Ammon's horn (tissue), 1 donor: ENCODE measurements at regions not wholly inside any gene's neighbourhood (a gene's known extent, or its start where the extent isn't known, plus 50 kb on each side); places are given as distances from the start of the nearest gene placed in this dataset.
"Not testable (repeated sequence)": the region's sequence is repeated elsewhere in the genome, so short reads cannot be mapped to it uniquely, and the experiment has no call there.

Source experiments
- DNase-seq: peaks from one replicate; pipeline ENCODE4 v3.0.0-alpha.2; 2016; ENCODE audit warnings: low spot score

DNA sequence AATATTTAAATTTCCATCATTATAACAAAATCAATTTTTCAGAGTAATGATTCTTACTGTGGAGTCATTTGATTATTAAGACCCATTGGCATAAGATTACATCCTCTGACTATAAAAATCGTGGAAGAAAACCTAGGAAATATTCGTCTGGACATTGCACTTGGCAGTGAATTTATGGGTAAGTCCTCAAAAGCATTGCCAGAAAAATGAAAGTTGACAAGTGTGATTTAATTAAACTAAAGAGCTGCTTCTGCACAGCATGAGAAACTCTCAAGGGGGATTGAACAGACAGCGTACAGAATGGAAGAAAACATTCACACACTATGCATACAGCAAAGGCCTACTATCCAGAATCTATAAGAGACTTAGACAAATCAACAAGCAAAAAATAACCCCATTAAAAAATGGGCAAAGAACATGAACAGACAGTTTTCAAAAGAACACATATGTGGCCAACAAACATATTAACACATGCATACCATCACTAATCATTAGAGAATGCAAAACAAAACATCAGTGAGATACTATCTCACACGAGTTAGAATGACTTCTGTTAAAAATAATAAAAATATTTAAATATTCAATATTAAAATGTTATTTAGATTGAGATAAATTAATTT, 111.4 kb downstream of the CCDC74A start:
- not testable (repeated sequence) for DNase-seq

DNA sequence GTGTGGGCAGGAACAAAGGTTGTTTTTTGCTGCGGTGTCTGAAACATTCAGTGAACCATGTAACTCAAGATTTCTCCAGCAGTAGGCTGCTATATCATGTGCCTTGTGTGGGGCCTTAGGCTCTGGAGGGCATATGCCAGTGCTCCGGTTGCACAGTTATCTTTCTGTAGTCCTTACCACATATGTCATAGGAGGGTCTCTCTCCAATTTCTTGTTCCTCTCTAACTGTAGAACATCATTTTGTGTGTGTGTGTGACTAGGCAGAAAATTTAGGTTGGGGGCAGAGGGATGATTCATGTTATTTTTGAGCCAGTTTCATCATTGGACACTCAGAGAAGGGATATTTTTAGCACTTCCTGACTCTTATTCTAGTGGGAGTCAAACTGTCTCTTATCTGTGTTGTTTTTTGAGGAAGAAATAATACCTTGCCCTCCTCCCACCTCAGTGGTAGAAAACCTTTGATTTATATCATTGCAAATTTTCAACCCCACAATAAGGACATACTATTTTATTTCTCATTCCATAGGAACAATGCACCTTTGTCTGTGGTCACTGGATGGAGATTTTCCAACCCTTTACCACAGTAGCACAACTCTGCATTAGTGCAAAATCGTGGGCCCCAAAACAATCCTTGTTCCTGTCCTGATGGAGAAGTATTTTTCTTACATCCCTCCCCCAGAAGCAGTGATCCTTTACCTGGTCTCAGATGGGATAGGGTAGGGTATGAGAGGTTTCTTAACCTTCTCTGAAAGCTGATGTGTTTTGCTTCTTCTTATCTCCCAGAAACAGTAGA, 113.9 kb downstream of the CCDC74A start:
- DNase-seq: no peak

DNA sequence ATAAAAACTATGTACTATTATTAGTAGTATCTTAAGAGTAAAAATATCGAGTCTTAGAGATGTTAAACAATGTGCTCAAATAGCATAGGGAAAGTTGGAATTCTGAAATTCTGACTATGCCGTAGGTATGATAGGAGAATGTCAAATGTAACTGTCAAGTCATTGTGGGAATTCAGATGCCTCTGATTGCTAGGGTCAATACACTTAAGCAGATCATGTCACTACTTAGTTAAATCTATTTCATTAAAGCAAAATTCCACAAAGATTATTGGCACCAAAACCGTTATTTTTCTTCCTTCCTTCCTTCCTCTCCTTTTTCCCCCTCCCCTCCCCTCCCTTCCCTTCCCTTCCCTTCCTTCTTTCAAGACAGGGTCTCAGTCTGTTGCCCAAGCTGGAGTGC, 115.5 kb downstream of the CCDC74A start:
- not testable (repeated sequence) for DNase-seq

DNA sequence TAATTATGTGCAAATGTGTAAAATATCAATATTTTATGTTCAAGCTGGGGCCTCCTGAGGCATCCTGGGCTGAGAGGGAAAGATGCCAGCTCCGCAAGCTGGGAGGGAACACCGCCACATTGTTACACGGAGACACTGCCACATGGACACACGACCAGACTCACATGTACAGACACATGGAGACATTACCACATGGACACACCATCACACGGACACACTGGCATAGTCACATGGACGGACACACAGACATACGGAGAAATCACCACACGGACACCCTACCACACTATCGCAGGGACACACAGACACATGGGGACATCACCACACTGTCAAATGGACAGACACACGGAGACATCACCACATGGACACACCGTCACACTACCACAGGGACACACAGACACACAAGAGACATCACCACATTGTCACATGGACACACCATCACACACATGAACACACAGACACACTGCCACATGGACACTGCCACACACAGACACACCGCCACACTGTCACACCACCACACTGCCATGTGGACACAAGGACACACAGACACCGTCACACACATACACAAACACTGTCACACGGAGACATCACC, 117.6 kb downstream of the CCDC74A start:
- DNase-seq: no peak

DNA sequence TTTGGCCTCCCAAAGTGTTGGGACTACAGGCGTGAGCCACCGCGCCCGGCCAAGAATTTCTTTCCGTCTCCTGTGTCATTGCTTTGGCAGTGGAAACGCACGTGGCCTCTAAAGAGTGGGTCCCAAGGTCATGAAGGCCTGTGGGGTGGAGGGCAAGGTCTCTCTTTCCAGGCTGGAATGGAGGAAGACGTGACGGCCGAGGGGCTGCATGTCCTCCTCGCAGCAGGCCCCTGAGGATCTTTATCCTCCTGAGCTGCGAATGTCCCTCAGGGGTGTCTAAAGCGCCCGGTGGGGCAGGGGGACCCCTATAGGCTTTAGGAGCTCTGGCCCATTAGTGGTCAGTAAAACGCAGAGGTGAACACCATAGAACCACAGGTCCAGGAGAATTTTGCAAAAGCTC, 118.5 kb downstream of the CCDC74A start:
- not testable (repeated sequence) for DNase-seq

DNA sequence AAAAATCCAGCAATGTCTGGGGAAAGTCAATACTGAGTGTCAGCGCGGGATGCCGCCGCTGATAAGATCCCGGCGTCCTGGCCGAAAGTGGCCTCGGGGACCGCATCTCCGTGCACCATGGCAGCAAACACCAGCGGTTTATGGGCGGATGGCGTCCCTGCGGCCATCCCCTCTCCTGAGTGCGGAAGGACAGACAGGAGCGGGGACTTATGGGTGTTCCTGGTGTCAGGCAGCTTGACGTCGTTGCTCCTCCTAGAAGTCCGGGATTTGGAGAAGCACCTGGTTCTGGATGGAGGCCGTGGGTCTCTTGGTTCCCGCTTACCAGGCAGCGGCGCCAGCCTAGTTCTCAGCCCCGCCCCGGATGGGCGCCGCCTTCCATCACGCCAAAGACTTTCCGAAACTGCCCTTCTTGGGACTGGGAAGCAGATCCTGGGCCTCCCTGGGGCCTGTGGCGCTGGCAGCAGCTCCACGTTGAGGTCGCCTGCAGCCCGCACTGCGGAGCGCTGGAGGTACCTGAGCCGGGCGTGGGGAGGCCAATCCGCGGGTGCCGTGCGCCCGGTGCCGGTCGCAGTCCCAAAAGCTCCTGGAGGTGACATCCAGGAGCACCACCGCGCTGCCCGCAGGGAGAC, 119.1 kb downstream of the CCDC74A start:
- DNase-seq: no peak

DNA sequence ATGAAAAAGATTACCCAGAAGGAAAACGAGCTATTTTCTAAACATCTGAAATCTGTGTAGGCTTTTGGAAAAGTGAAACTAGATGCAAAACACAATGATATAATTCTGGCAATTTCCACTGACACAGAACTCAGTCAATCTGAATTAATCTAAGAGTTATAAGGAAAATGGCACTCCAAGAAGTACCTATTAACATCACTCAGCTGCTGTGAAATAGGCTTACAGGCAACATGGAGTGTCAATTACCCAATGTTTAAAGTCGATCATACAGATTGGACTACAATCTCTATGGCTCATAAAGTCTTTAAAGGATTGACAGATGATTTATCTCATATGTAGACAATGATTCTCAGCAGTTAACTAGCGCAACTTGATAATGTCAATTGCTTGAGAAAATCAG, 120.9 kb downstream of the CCDC74A start:
- not testable (repeated sequence) for DNase-seq

DNA sequence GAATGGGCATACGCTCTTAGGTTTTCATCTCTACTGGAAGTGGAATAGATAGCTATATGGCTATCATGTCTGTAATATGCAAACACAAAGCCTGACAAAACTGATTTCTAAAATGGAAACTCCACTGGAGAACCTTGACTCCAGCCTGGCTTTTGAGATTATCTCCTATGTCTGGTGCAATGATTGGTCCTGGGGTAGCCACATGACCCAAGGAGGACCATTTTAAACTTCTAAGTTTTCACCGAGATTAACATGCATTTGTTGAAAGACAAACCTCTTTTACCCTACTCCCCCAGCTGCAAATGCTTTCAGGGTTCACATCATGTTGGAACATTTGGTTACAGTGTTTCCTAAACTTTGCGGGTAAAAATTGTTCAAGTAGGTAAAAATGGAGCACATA, 124.6 kb downstream of the CCDC74A start:
- DNase-seq: not testable (repeated sequence)

DNA sequence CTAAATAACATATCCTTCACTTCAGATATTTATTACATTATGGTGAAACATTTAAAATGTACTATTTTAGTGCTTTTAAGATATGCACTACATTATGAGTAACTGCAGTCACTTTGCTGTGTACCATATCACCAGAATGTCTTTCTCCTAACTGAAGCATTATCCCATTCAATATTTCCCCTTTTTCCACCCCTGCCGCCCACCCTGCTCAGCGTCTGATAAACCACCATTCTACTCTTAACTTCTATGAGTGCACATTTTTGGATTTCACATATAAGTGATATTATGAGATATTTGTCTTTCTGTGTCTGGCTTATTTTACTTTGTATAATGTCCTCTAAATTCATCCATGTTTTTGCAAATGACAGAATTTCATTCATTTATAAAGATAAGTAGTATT, 126.4 kb downstream of the CCDC74A start:
- DNase-seq: not testable (repeated sequence)

DNA sequence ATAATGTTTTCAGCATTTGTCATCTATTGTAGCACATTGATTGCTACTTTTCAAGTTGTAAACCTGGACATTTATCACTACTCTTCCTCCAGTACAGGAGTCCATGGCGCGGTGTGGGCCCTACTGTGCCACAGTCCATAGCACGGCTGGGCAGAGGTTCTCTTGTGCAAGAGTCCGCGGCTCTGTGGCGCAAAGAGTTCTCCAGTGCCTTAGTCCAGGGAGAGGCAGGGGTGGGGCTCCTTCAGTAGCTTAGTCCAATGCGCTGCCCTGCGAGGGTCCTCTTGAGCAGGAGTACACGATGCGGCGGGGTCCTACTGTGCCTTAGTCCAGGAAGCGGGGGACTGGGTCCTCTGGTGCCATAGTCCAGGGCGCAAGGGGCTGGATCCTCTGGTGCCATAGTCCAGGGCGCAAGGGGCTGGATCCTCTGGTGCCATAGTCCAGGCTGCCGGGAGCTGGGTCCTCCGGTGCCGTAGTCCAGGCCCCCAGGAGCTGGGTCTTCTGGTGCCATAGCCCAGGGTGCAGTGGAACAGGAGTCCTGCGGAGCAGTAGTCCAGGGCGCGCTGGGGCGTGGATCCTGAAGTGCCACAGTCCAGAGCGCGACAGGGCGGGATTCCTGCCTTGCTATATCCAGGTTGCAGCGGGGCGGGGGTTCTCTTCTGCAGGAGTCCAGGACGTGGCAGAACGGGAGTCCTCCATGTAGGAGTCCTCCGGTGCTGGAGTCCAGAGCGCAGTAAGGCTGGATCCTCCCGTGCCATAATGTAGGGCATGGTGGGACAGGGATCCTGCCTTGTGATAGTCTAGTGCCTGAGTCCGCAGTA, 129.3 kb downstream of the CCDC74A start:
- DNase-seq: no peak

DNA sequence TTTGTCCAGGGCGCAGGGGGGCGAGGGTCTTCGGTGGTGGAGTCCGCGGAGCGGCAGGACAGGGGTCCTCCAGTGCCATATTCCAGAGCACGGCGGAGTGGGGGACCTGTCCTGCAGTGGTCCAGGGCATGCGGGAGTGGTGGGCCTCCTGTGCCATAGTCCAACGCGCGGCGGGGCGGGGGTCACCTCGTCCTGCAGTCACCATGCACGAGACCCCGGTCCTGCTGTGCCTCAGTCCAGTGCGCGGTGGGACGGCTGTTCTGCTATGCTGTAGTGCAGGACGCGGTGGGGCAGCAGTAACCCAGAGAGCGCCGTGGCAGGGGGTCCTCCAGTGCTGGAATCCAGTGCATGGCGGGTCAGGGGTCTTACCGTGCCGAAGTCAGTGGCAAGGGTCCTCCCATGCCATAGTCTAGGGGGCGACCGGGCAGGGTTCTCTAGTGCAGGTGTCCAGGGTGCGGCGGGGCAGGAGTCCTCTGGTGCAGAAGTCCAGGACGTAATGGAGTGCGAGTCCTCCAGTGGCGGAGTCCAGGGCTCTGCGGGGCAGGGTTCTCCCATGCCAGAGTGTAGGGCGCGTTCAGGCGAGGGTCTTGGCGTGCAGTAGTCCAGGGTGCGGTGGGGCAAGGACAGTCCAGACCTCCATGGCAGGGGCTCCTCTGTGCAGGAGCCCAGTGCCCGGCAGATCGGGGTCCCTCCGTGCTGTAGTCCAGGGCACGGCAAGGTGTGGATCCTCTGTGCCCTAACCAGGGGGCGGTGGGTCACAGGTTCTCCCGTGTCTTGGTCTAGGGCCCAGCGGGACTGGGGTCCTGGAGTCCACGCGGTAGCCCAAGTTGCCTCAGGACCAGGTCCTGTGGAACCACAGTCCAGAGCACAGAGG, 130.4 kb downstream of the CCDC74A start:
- DNase-seq: no peak

DNA sequence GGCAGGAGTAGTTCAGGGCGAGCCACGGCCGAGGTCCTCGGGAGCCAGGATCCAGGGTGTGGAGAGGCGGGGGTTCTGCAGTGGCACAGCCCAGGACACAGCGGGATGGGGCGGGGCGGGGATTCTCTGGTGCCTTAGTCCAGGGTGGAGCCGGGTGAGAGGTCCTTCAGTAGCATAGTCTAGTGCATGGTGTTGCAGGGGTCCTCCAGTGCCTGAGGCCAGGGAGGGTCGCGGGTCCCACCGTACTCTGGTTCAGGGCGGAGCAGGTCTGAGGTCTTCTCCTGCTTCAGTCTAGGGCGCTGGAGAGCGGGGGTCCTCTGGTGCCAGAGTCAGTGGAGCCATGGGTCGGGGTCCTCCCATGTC, 131.1 kb downstream of the CCDC74A start:
- no peak for DNase-seq

DNA sequence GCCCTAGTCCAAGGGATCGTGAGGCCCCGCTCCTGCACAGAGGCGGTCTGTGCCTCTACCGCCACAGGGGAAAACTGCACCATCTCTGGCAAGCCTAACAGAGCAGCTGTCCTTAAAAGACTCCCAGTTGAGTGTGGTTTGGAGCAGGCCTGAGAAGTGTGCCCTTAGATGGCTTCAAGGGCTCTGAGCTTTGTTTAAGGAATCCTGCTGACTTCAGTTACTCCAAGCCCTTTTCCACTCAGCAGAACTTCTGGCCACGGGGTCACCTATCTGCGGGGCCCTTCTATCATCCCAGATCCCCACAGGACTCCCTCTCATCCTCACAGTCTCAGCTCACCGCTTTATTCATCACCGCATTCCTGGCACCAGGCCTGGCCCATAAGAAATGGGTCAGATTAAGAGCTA, 131.5 kb downstream of the CCDC74A start:
- DNase-seq: no peak

DNA sequence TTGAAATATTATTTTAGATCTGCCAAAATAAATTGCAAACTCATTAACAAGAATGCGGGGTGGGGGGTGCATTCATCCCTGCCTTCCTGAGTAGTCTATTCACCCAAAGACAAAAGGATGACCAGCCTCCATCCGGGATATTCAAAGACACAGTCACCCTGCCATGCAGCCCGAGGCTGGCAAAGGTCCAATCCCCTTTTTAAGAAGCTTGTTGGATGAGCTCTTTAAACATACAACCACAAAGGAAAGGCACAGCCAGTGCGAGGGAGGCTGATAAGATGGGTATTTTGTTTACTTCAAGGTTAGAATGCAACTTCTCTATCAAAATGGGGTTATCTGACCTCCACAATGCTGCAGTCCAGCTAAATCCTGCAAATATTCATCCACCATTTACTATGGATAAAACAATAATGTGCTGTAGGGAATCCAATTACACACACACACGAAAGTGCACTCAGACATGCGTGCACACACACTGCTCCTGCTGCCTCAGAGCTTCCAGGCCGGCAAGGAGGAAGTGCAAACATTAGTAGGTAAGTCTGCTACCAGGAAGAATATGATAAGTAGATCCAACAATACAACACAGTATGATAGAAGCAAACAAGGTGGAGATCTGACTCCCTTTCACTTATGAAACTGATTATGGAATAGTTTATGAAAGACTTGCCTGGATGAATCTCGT, 133.6 kb downstream of the CCDC74A start:
- DNase-seq: not testable (repeated sequence)

DNA sequence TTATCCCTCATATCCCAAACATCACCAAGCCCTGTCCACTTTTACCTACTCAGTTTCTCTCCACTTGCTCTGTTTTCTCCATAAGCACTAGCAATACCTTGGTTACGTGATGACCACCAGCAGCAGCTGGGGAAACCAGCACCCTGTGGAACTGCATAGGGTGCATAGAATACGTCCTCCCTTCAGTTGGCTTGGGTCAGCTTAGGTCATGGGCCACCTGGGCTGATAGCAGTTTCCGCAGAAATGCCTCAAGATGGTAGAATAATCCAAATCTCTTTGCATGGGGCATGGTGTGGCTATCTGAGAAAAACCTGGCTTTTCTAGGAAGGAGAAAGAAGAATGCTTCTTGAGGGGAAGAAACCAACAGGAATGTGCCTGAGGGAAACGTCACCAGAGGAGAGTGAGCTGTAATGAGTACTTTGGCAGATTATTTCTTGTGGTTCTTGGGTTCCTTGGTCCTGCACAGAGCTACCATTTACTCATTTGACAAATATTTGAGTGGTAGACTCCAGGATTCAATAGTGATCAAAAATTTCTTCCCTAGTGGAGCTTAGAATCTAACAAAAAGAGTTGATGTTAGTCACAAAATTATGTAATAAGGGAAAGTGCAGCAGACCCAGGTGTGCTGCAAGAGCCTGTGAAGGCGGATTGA, 134.3 kb downstream of the CCDC74A start:
- DNase-seq: not testable (repeated sequence)

DNA sequence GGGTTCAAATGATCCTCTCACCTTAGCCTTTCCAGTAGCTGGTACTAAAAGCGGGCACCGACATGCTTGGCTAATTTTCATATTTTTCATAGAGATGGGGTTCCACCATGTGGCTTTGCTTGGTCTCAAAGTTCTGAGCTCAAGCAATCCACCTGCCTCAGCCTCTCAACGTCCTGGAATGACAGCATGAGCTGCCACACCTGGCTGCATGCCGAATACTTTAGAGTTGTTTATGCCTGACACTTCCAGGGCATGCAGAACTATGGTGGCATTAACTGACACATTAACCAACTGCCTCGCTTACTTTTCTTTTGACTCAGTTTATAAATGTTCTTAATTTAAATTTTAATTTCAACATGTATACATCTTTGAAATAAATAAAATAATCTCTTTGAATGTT, 135.8 kb downstream of the CCDC74A start:
- not testable (repeated sequence) for DNase-seq

DNA sequence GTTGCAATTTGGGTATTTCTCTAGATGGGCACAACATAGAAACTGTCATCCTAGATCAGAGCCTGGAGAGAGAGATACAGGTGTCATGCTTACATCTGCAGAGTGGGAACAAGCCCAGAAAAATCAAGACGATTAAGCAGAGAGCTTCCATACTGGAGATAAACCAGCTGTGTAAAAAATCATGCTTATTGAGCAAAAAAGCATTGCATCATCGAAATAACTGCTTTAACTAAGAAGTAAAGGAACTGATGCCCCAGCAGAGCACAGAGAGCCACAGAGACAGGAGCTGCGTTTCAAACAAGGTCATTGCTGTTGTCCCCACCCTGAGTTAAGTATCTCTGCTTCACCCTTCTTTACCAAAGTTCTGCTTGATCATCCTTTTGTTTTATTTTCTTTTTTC, 138.0 kb downstream of the CCDC74A start:
- not testable (repeated sequence) for DNase-seq

DNA sequence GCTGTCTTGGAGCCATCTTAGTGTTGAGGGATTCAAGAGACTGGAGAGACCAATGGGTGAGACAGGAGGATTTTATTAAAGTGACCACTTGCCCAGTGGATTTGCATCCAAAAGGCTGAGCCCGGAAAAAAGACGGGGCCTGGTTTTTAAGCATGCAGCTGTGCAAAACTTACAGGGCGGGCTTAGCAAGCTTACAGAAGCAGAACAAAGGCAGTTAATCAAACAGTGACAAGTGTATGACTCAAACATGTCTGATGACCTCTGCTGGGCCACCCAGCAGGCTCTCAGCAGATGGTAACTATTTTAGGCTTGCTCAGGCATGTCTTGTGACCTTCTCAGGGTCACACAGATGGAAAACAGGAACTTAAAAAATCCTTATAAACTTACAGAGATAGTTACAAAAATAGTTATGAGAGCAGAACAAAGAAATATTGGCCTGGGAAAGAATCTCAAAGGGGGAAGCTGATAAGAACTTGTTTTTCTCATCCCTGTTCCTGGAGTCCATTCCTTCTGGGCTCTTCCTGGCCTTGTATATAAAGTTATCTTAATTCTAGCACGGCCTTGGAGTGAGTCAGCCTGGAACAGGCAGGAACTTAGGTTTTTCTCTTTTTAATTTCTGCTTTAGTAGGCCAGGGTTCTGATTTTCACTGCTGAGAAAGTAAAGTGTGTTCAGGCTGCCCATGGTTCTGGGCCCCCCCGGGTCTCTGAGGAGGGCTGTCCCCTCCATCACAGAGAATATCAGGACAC, 141.3 kb downstream of the CCDC74A start:
- DNase-seq: not testable (repeated sequence)

DNA sequence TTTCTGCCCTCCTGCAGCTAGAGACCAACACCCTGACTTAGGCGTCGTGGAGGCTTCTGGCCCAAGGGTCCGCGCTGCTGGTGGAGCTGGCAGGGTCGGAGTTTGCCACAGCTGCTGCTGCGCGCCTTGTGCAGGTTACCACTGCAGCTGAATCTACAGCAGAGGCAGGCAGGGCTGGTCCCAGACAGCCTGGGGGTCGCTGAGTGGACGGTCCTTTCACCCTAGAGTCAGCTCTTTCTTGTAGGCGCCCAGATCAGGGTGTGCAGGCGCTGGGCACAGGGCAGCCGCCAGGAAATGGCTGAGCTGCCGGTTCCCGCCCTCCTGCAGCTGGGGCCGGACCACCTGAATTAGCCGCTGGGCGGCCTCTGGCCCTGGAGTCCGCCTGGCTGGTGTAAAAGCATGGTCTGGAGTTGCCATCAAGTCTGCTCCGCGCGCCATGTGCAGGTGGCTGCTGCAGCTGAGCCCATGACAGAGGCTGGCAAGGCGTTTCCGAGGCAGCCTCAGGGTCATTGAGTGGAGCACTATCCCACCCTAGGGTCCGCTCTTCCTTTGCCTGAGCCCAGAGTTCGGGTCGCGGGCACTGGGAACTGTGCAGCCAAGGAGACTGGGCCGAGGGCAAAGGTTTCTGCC, 144.3 kb downstream of the CCDC74A start:
- DNase-seq: not testable (repeated sequence)
